IMR-90 (cell line): ENCODE measurements at regions not wholly inside any gene's neighbourhood (a gene's known extent, or its start where the extent isn't known, plus 50 kb on each side); places are given as distances from the start of the nearest gene placed in this dataset.

Experiments
- ATAC-seq: fragments of 200-7000 bp; cut with Tn5 transposase; 2 replicates; pipeline ENCODE4 v1.9.1; 2020; ENCODE audit warnings: low read depth, mild to moderate bottlenecking, moderate library complexity
- BruUV-seq: library from RNA; stranded (reverse); fragments of 400-500 nt; replicated peaks from 2 replicates; lab custom pipeline; 2021; lab: Mats Ljungman, UMichigan
- CTCF ChIA-PET: fragments of 300-600 bp; formaldehyde crosslinking; extraction: SDS; loops from one replicate; lab custom pipeline; 2021; ENCODE audit warnings: antibody characterized with exemption; lab: Yijun Ruan, JAX
- POLR2A ChIA-PET: fragments of 300-600 bp; sonication (Branson Sonifier 250); formaldehyde crosslinking; loops from one replicate; lab custom pipeline; 2022; ENCODE audit warnings: antibody characterized with exemption; ENCODE audit not compliant: unreplicated experiment; lab: Charles Lee
- DNase-seq: peaks from one replicate; pipeline ENCODE4 v3.0.0; 2013
- H2AFZ ChIP-seq: replicated peaks from 2 replicates; pipeline ENCODE3; 2013; ENCODE audit warnings: low read length, mild to moderate bottlenecking; ENCODE audit not compliant: poor library complexity
- H2AK5ac ChIP-seq: 2 replicates; pipeline ENCODE4 v1.6.1; 2013; ENCODE audit warnings: low read depth, low read length, inconsistent platforms
- H2AK9ac ChIP-seq: replicated peaks from 2 replicates; pipeline ENCODE3; 2013; ENCODE audit warnings: mild to moderate bottlenecking, low read depth, low read length, moderate library complexity; ENCODE audit not compliant: poor library complexity
- H2BK120ac ChIP-seq: 2 replicates; pipeline ENCODE4 v1.6.1; 2013; ENCODE audit warnings: low read depth, low read length, inconsistent platforms
- H2BK15ac ChIP-seq: 3 replicates; pipeline ENCODE4 v1.6.1; 2013; ENCODE audit warnings: low read depth, low read length, inconsistent platforms
- H2BK20ac ChIP-seq: 2 replicates; pipeline ENCODE4 v1.6.1; 2013; ENCODE audit warnings: low read depth, mild to moderate bottlenecking, inconsistent platforms, low read length, moderate library complexity
- H2BK5ac ChIP-seq: 2 replicates; pipeline ENCODE4 v1.6.1; 2013; ENCODE audit warnings: mild to moderate bottlenecking, low read depth, low read length, inconsistent platforms; ENCODE audit not compliant: poor library complexity, severe bottlenecking
- H3K14ac ChIP-seq: replicated peaks from 2 replicates; pipeline ENCODE4 v1.6.1; 2013; ENCODE audit warnings: low read depth, low read length, inconsistent platforms
- H3K18ac ChIP-seq: 2 replicates; pipeline ENCODE4 v1.6.1; 2013; ENCODE audit warnings: low read depth, low read length, control low read depth
- H3K23ac ChIP-seq: 2 replicates; pipeline ENCODE4 v1.6.1; 2013; ENCODE audit warnings: low read depth, low read length, inconsistent platforms
- H3K27ac ChIP-seq: 2 replicates; pipeline ENCODE4 v1.5.1; 2013; ENCODE audit warnings: mild to moderate bottlenecking, control low read depth, low read length; ENCODE audit not compliant: insufficient read depth
- H3K27me3 ChIP-seq: 2 replicates; pipeline ENCODE4 v1.6.1; 2013; ENCODE audit warnings: low read length; ENCODE audit not compliant: control insufficient read depth, insufficient read depth
- H3K36me3 ChIP-seq: 2 replicates; pipeline ENCODE4 v1.6.1; 2013; ENCODE audit warnings: low read length, mixed read lengths; ENCODE audit not compliant: control insufficient read depth, insufficient read depth
- H3K4ac ChIP-seq: 2 replicates; pipeline ENCODE4 v1.6.1; 2013; ENCODE audit warnings: low read depth, low read length, inconsistent platforms
- H3K4me1 ChIP-seq: 2 replicates; pipeline ENCODE4 v1.6.1; 2013; ENCODE audit warnings: low read length, mixed read lengths; ENCODE audit not compliant: control insufficient read depth, insufficient read depth
- H3K4me2 ChIP-seq: 2 replicates; pipeline ENCODE4 v1.6.1; 2013; ENCODE audit warnings: low read depth, mild to moderate bottlenecking, control low read depth, low read length, moderate library complexity
- H3K4me3 ChIP-seq: 2 replicates; pipeline ENCODE4 v1.5.1; 2013; ENCODE audit warnings: low read depth, mild to moderate bottlenecking, control low read depth, low read length, moderate library complexity; ENCODE audit not compliant: insufficient read depth
- H3K56ac ChIP-seq: 2 replicates; pipeline ENCODE4 v1.6.1; 2013; ENCODE audit warnings: low read length, inconsistent platforms; ENCODE audit not compliant: insufficient read depth; ENCODE audit errors: extremely low read depth
- H3K79me1 ChIP-seq, 2 experiments: 2 replicates each; pipeline ENCODE4 v1.6.1; 2013; ENCODE audit warnings: low read length in 2 of 2, inconsistent platforms in 1 of 2, low read depth in 1 of 2
- H3K9ac ChIP-seq: 2 replicates; pipeline ENCODE4 v1.6.1; 2013; ENCODE audit warnings: low read depth, low read length, control low read depth
- H3K9me1 ChIP-seq: 2 replicates; pipeline ENCODE4 v1.6.1; 2013; ENCODE audit warnings: low read length, inconsistent platforms; ENCODE audit not compliant: insufficient read depth
- H3K9me3 ChIP-seq: 2 replicates; pipeline ENCODE4 v1.6.1; 2013; ENCODE audit warnings: low read length; ENCODE audit not compliant: control insufficient read depth, insufficient read depth
- H4K20me1 ChIP-seq: 2 replicates; pipeline ENCODE4 v1.6.1; 2013; ENCODE audit warnings: low read length, inconsistent platforms; ENCODE audit not compliant: insufficient read depth
- H4K5ac ChIP-seq: 2 replicates; pipeline ENCODE4 v1.6.1; 2013; ENCODE audit warnings: mild to moderate bottlenecking, low read depth, low read length, control low read depth
- H4K8ac ChIP-seq, 2 experiments: 2 replicates each; pipeline ENCODE4 v1.6.1; 2013; ENCODE audit warnings: low read depth in 2 of 2, low read length in 2 of 2, control low read depth in 1 of 2, inconsistent platforms in 1 of 2
- H4K91ac ChIP-seq: 2 replicates; pipeline ENCODE4 v1.6.1; 2013; ENCODE audit warnings: low read depth, low read length, inconsistent platforms; ENCODE audit not compliant: insufficient read depth
- BHLHE40 ChIP-seq: fragments of 150-350 bp; IDR thresholded peaks from 2 replicates; pipeline ENCODE4 v1.6.1; 2016; ENCODE audit warnings: mild to moderate bottlenecking, low read depth, low read length
- CEBPB ChIP-seq: IDR thresholded peaks from 2 replicates; pipeline ENCODE4 v1.6.1; 2012; ENCODE audit warnings: low read depth, low read length, improper control_type of control experiment
- FOS ChIP-seq: fragments of 150-350 bp; IDR thresholded peaks from 2 replicates; pipeline ENCODE4 v1.6.1; 2016; ENCODE audit warnings: low read depth, low read length
- MAFK ChIP-seq: IDR thresholded peaks from 2 replicates; pipeline ENCODE4 v1.6.1; 2012; ENCODE audit warnings: low read depth, low read length, improper control_type of control experiment
- MAZ ChIP-seq: IDR thresholded peaks from 2 replicates; pipeline ENCODE4 v1.6.1; 2012; ENCODE audit warnings: low read depth, mild to moderate bottlenecking, low read length, improper control_type of control experiment, moderate library complexity, borderline replicate concordance
- MXI1 ChIP-seq: IDR thresholded peaks from 2 replicates; pipeline ENCODE4 v1.6.1; 2012; ENCODE audit warnings: low read depth, mild to moderate bottlenecking, low read length, moderate library complexity, borderline replicate concordance
- NFE2L2 ChIP-seq: fragments of 150-350 bp; IDR thresholded peaks from 2 replicates; pipeline ENCODE4 v1.6.1; 2016; ENCODE audit warnings: low read depth, mild to moderate bottlenecking, low read length
- POLR2A ChIP-seq: IDR thresholded peaks from 2 replicates; pipeline ENCODE4 v1.6.1; 2012; ENCODE audit warnings: mild to moderate bottlenecking, low read depth, low read length
- RAD21 ChIP-seq: IDR thresholded peaks from 2 replicates; pipeline ENCODE4 v1.6.1; 2012; ENCODE audit warnings: low read length, improper control_type of control experiment
- RCOR1 ChIP-seq: IDR thresholded peaks from 2 replicates; pipeline ENCODE4 v1.6.1; 2012; ENCODE audit warnings: mild to moderate bottlenecking, low read length, improper control_type of control experiment; ENCODE audit not compliant: insufficient replicate concordance
- SMC3 ChIP-seq: fragments of 150-350 bp; IDR thresholded peaks from 2 replicates; pipeline ENCODE4 v1.6.1; 2016; ENCODE audit warnings: low read depth, mild to moderate bottlenecking, antibody characterized with exemption, low read length, moderate library complexity
- WGBS, 2 experiments: methylation state at CpG; one replicate each; pipeline versions ENCODE4 v1.1.5 to v1.1.7; 2013; ENCODE audit warnings: missing lambda C conversion rate in 2 of 2; ENCODE audit not compliant: insufficient read length in 1 of 2; ENCODE audit errors: extremely low coverage in 2 of 2; 5-methylcytosine and 5-hydroxymethylcytosine counted together
- dilution Hi-C: fragments of 300-500 bp; cut with HindIII; formaldehyde crosslinking; loops from one replicate; pipeline ENCODE4 v1.14.3; 2018; ENCODE audit warnings: low sequenced_read_pairs; ENCODE audit not compliant: unreplicated experiment
- in situ Hi-C: fragments of 300-500 bp; cut with MboI; formaldehyde crosslinking; loops from 3 replicates; pipeline ENCODE4 v1.14.3; 2019; ENCODE audit warnings: low sequenced_read_pairs, inconsistent platforms, mixed read lengths
- intact Hi-C: fragments of 100-400 bp; cut with micrococcal nuclease; formaldehyde crosslinking; loops from 2 replicates; pipeline ENCODE4 v1.10.0; 2022
- TF ChIP-seq, protein P1 (sequence below): fragments of 150-350 bp; IDR thresholded peaks from 2 replicates; pipeline ENCODE4 v1.6.1; 2017; ENCODE audit warnings: mild to moderate bottlenecking, antibody characterized with exemption, low read length, low read depth
- TF ChIP-seq, protein P2 (sequence below): fragments of 150-350 bp; IDR thresholded peaks from 2 replicates; pipeline ENCODE4 v1.6.1; 2016; ENCODE audit warnings: low read depth, mild to moderate bottlenecking, low read length, moderate library complexity, borderline replicate concordance

DNA sequence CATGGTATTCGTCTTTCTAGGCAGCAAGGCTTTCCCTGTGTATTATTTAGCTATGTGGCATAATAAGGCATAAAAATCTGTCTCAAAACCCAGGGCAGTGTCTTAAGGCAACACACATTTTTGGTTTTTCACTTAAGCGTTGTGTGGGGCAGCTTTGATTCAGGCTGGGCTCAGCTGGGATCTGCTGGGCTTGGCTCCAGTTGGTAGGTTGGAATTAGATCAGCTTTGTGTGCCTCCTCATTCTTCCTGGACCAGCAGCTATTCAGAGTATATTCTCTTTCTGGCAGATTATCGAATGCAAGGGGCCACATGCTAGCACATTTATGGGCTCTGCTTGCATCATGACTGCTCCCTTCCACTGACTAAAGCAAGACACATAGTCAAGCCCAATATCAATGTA lies 487.9 kb downstream of the RFPL4B start:
- Histone ChIP-seq H4K91ac (no peak overlapping the region), H2BK15ac (no peak overlapping the region), H3K4me3 (no peak overlapping the region), H3K27ac (no peak overlapping the region), H3K4me2 (no peak overlapping the region), H4K20me1 (no peaks in the 10 kb centered on the region), H2BK5ac (no peak overlapping the region), H2BK120ac (no peak overlapping the region), H2AK9ac (no peak overlapping the region), H3K4ac (no peak overlapping the region), H3K79me1 (no peaks in the 10 kb centered on the region), H3K56ac (no peak overlapping the region), H3K23ac (no peak overlapping the region), H4K5ac (no peak overlapping the region), H3K36me3 (no peaks in the 10 kb centered on the region), H3K18ac (no peak overlapping the region), H4K8ac (no peak overlapping the region), H3K14ac (no peak overlapping the region), H3K9ac (no peak overlapping the region), H3K4me1 (peaks cover 4% of the 10 kb centered on the region), H3K9me1 (no peaks in the 10 kb centered on the region), H2AK5ac (no peak overlapping the region), H2BK20ac (no peak overlapping the region), H2AFZ (no peak overlapping the region), H3K27me3 (no peaks in the 10 kb centered on the region), H3K9me3 (no peaks in the 10 kb centered on the region)
- WGBS, 2 experiments = no CpG with 5 or more reads among the region's 3 CpGs
- dilution Hi-C loops = no loop called here
- CTCF ChIA-PET = no interaction called here
- intact Hi-C loops = no loop called here
- in situ Hi-C loops = no loop called here
- BruUV-seq = no TSS peak
- DNase-seq (no peak), ATAC-seq (no peak)
- POLR2A ChIA-PET = no interaction called here
- TF ChIP-seq SMC3 (no peak), NFE2L2 (no peak), MXI1 (no peak), BHLHE40 (no peak), CEBPB (no peak), FOS (no peak), POLR2A (no peak), MAFK (no peak), MAZ (no peak), RCOR1 (no peak), RAD21 (no peak)
- TF ChIP-seq, protein P1, sequence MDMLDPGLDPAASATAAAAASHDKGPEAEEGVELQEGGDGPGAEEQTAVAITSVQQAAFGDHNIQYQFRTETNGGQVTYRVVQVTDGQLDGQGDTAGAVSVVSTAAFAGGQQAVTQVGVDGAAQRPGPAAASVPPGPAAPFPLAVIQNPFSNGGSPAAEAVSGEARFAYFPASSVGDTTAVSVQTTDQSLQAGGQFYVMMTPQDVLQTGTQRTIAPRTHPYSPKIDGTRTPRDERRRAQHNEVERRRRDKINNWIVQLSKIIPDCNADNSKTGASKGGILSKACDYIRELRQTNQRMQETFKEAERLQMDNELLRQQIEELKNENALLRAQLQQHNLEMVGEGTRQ = no peak
- TF ChIP-seq, protein P2, sequence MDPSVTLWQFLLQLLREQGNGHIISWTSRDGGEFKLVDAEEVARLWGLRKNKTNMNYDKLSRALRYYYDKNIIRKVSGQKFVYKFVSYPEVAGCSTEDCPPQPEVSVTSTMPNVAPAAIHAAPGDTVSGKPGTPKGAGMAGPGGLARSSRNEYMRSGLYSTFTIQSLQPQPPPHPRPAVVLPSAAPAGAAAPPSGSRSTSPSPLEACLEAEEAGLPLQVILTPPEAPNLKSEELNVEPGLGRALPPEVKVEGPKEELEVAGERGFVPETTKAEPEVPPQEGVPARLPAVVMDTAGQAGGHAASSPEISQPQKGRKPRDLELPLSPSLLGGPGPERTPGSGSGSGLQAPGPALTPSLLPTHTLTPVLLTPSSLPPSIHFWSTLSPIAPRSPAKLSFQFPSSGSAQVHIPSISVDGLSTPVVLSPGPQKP = no peak
